A549 (cell line): ENCODE measurements at regions not wholly inside any gene's neighbourhood (a gene's known extent, or its start where the extent isn't known, plus 50 kb on each side); places are given as distances from the start of the nearest gene placed in this dataset.

ENCODE experiments used
- ATAC-seq, 2 experiments: fragments of 200-7000 bp in 1 of 2; fragments of >200 bp in 1 of 2; cut with Nextera tagmentation in 1 of 2; cut with Tn5 transposase in 1 of 2; 3 replicates each; pipeline versions ENCODE4 v1.8.0 to v1.9.1; 2018 to 2020; ENCODE audit warnings: mild to moderate bottlenecking in 1 of 2, moderate library complexity in 1 of 2
- CTCF ChIA-PET: fragments of 300-600 bp; sonication (Branson Sonifier 250); formaldehyde crosslinking; extraction: SDS; loops from one replicate; lab custom pipeline; 2021; ENCODE audit warnings: antibody characterized with exemption, inconsistent platforms; lab: Yijun Ruan, JAX
- POLR2A ChIA-PET: fragments of 350-600 bp; formaldehyde crosslinking; extraction: SDS; loops from one replicate; lab custom pipeline; 2021; ENCODE audit warnings: antibody characterized with exemption, inconsistent platforms; lab: Yijun Ruan, JAX
- DNase-seq, 2 experiments: peaks; one replicate each; pipeline versions ENCODE4 v3.0.0 to v3.0.0-alpha.2; 2011 to 2016; ENCODE audit warnings: low read depth in 1 of 2, low spot score in 1 of 2
- FAIRE-seq: peaks from 2 replicates; lab custom pipeline; 2011; peaks lifted over from hg19 to GRCh38; lab: Jason Lieb, UNC
- H3K27ac ChIP-seq, 2 experiments: fragments of >200 bp; sonication (Bioruptor Twin); formaldehyde crosslinking; 3 replicates each; pipeline ENCODE4 v1.5.1; 2016 to 2017
- H3K4me1 ChIP-seq: fragments of >200 bp; sonication (Bioruptor Twin); formaldehyde crosslinking; 3 replicates; pipeline ENCODE4 v1.6.1; 2016
- H3K4me2 ChIP-seq: fragments of >200 bp; sonication (Bioruptor Twin); formaldehyde crosslinking; 3 replicates; pipeline ENCODE4 v1.6.1; 2016
- H3K4me3 ChIP-seq: fragments of >200 bp; sonication (Bioruptor Twin); formaldehyde crosslinking; 3 replicates; pipeline ENCODE4 v1.5.1; 2016
- H3K9me3 ChIP-seq: fragments of >200 bp; sonication (Bioruptor Twin); formaldehyde crosslinking; 3 replicates; pipeline ENCODE4 v1.6.1; 2016
- CBX2 ChIP-seq: fragments of 200-600 bp; sonication (generic); IDR thresholded peaks from 2 replicates; pipeline ENCODE4 v1.6.1; 2016; ENCODE audit warnings: low read depth, mild to moderate bottlenecking, borderline replicate concordance
- CEBPB ChIP-seq, 2 experiments: fragments of >200 bp in 1 of 2; sonication (Bioruptor Twin) in 1 of 2; formaldehyde crosslinking in 1 of 2; IDR thresholded peaks; 2 replicates each; pipeline ENCODE4 v1.6.1; 2012 to 2016
- EHF ChIP-seq: fragments of 250-450 bp; sonication (Bioruptor Pico); IDR thresholded peaks from 2 replicates; pipeline ENCODE4 v1.5.0; 2020; ENCODE audit warnings: mild to moderate bottlenecking
- HDAC2 ChIP-seq: fragments of 200-600 bp; sonication (generic); IDR thresholded peaks from 2 replicates; pipeline ENCODE4 v1.6.1; 2016
- HOXB13 ChIP-seq: fragments of 250-450 bp; sonication (Bioruptor Pico); IDR thresholded peaks from 2 replicates; pipeline ENCODE4 v1.5.0; 2020; ENCODE audit warnings: low read depth, mild to moderate bottlenecking, moderate library complexity
- JUN ChIP-seq, 2 experiments: fragments of >200 bp; sonication (Bioruptor Twin); formaldehyde crosslinking; IDR thresholded peaks; 2 replicates in 1 of 2; 3 replicates in 1 of 2; pipeline ENCODE4 v1.6.1; 2016 to 2017
- KDM1A ChIP-seq: fragments of 200-600 bp; sonication (generic); IDR thresholded peaks from 2 replicates; pipeline ENCODE4 v1.6.1; 2016; ENCODE audit warnings: low read depth, mild to moderate bottlenecking
- KDM5A ChIP-seq: fragments of 200-600 bp; sonication (generic); IDR thresholded peaks from 2 replicates; pipeline ENCODE4 v1.6.1; 2016; ENCODE audit warnings: antibody characterized with exemption, mild to moderate bottlenecking
- MAZ ChIP-seq: fragments of 150-350 bp; IDR thresholded peaks from 2 replicates; pipeline ENCODE4 v1.6.1; 2014; ENCODE audit warnings: antibody characterized with exemption, low read depth, low read length, borderline replicate concordance
- NFE2L2 ChIP-seq: fragments of 150-350 bp; conservative IDR thresholded peaks from 2 replicates; pipeline ENCODE4 v1.6.1; 2014; ENCODE audit warnings: low read length
- NPAS2 ChIP-seq: fragments of 250-450 bp; sonication (Bioruptor Pico); IDR thresholded peaks from 2 replicates; pipeline ENCODE4 v1.8.0; 2022; ENCODE audit warnings: mild to moderate bottlenecking, moderate library complexity, borderline replicate concordance
- NR3C1 ChIP-seq: fragments of >200 bp; sonication (Bioruptor Twin); formaldehyde crosslinking; IDR thresholded peaks from 3 replicates; pipeline ENCODE4 v1.6.1; 2017
- RAD21 ChIP-seq, 2 experiments: fragments of >200 bp in 1 of 2; sonication (Bioruptor Twin) in 1 of 2; formaldehyde crosslinking in 1 of 2; IDR thresholded peaks in 1 of 2; conservative IDR thresholded peaks in 1 of 2; 2 replicates in 1 of 2; 3 replicates in 1 of 2; pipeline ENCODE4 v1.6.1; 2012 to 2018; ENCODE audit warnings: inconsistent platforms in 1 of 2
- RNF2 ChIP-seq: fragments of 200-600 bp; sonication (generic); IDR thresholded peaks from 2 replicates; pipeline ENCODE4 v1.6.1; 2016; ENCODE audit warnings: low read depth, mild to moderate bottlenecking, antibody characterized with exemption, moderate library complexity, borderline replicate concordance
- SMC3 ChIP-seq: fragments of >200 bp; sonication (Bioruptor Twin); formaldehyde crosslinking; IDR thresholded peaks from 3 replicates; pipeline ENCODE4 v1.6.1; 2018; ENCODE audit warnings: inconsistent platforms
- SREBF2 ChIP-seq: fragments of 450-650 bp; IDR thresholded peaks from 2 replicates; pipeline ENCODE4 v1.6.1; 2014; ENCODE audit warnings: mild to moderate bottlenecking, moderate library complexity
- TP53 ChIP-seq: fragments of 250-450 bp; sonication (Bioruptor Pico); IDR thresholded peaks from 2 replicates; pipeline ENCODE4 v1.5.0; 2021; ENCODE audit warnings: mild to moderate bottlenecking, moderate library complexity
- ZC3H11A ChIP-seq: fragments of 450-650 bp; IDR thresholded peaks from 2 replicates; pipeline ENCODE4 v1.6.1; 2014; ENCODE audit warnings: antibody characterized with exemption, mild to moderate bottlenecking
- ZNF302 ChIP-seq: fragments of 250-450 bp; sonication (Bioruptor Pico); IDR thresholded peaks from 2 replicates; pipeline ENCODE4 v1.9.0; 2021; ENCODE audit warnings: inconsistent platforms, mild to moderate bottlenecking, moderate library complexity
- ZSCAN20 ChIP-seq: fragments of 250-450 bp; sonication (Bioruptor Pico); IDR thresholded peaks from 2 replicates; pipeline ENCODE4 v1.8.0; 2022; ENCODE audit warnings: mild to moderate bottlenecking, moderate library complexity
- WGBS: methylation state at CpG from one replicate; pipeline ENCODE4 v1.1.6; 2017; ENCODE audit errors: missing lambda C conversion rate; 5-methylcytosine and 5-hydroxymethylcytosine counted together
- TF ChIP-seq, protein P1 (sequence below): fragments of 150-350 bp; IDR thresholded peaks from 2 replicates; pipeline ENCODE4 v1.6.1; 2014; ENCODE audit warnings: low read depth, mild to moderate bottlenecking, low read length
- TF ChIP-seq, protein P2 (sequence below): fragments of >200 bp; sonication (Bioruptor Twin); formaldehyde crosslinking; IDR thresholded peaks from 3 replicates; pipeline ENCODE4 v1.5.1; 2016
- TF ChIP-seq, protein P3 (sequence below): fragments of 200-600 bp; sonication (generic); IDR thresholded peaks from 2 replicates; pipeline ENCODE4 v1.6.1; 2016; ENCODE audit warnings: antibody characterized with exemption, mild to moderate bottlenecking, moderate library complexity
- TF ChIP-seq, protein P4 (sequence below): IDR thresholded peaks from 2 replicates; pipeline ENCODE4 v1.6.1; 2012

DNA sequence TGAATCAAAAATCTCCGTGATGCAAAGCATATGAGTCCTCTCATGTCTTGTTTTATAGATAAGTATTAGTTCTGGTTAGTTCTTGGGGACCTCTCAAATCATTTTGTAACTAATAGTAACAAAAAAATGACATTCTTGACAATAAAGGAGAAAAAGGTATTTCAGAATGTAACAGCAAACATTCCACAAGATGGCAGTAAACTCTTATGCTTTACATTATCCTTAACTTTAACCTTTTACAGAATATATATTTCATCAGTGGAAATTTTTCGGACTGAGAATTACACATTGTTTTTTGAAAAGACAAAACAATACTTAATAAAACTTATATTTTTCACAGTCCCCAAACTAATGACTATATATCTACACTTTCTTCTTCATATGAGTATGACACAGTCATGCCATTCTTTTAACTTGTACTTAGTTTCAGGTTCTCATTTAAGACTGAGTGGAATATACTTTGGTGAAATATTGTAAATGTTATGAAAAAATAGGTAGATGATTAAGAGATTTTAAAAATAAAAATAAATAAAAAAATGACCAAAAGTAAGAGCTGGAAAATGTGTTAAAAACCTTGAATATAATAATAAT, 142.9 kb upstream of the NXPH2 start (continued):
- TF ChIP-seq, protein P1, sequence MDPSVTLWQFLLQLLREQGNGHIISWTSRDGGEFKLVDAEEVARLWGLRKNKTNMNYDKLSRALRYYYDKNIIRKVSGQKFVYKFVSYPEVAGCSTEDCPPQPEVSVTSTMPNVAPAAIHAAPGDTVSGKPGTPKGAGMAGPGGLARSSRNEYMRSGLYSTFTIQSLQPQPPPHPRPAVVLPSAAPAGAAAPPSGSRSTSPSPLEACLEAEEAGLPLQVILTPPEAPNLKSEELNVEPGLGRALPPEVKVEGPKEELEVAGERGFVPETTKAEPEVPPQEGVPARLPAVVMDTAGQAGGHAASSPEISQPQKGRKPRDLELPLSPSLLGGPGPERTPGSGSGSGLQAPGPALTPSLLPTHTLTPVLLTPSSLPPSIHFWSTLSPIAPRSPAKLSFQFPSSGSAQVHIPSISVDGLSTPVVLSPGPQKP, result no peak
- TF ChIP-seq RAD21 (conservative IDR thresholded peaks at IDR 0.05 in 1 of 2, IDR thresholded peaks at IDR 0.05 in 1 of 2), result peak; percentile 62 to 65
- TF ChIP-seq HDAC2, result no peak
- TF ChIP-seq, protein P2, sequence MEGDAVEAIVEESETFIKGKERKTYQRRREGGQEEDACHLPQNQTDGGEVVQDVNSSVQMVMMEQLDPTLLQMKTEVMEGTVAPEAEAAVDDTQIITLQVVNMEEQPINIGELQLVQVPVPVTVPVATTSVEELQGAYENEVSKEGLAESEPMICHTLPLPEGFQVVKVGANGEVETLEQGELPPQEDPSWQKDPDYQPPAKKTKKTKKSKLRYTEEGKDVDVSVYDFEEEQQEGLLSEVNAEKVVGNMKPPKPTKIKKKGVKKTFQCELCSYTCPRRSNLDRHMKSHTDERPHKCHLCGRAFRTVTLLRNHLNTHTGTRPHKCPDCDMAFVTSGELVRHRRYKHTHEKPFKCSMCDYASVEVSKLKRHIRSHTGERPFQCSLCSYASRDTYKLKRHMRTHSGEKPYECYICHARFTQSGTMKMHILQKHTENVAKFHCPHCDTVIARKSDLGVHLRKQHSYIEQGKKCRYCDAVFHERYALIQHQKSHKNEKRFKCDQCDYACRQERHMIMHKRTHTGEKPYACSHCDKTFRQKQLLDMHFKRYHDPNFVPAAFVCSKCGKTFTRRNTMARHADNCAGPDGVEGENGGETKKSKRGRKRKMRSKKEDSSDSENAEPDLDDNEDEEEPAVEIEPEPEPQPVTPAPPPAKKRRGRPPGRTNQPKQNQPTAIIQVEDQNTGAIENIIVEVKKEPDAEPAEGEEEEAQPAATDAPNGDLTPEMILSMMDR, result peak; percentile 39
- TF ChIP-seq ZNF302, result no peak
- no peak for TF ChIP-seq SREBF2
- no peak for TF ChIP-seq HOXB13
- no peak for TF ChIP-seq ZSCAN20 (CRISPR knock-in tag)
- peak; percentile 36; the same call in 2 of the 3 replicates for TF ChIP-seq SMC3

DNA sequence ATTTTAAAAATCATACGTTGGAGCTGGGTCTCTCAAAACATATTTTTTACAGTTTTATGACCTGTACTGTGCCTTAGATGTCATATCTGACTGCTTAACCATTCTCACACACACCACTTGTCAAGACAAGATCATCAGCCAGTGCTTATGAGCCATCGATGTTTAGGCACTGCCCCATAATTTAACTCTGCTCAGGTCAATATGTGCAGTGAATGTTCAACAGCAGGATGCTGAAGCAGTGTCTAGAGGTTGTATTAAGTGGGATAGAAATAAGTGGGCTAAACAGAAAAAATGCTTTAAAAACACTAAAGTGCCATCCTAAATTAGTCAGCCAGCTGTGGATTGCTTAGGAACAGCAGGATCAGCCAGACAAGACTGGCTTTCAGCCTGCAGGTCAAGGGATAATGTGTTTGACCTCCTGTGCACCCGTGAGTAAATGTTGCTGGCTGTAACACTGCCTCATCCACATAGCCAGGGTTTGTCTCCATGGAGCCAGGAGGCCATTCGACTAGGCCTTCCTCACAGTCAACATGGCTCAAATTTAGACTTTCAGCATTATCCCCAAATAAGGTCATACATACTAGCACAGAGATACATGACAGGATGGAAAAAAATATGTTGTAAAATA, 139.0 kb upstream of the NXPH2 start:
- CTCF ChIA-PET, result no interaction called here
- ATAC-seq, result no peak; a peak in 1 of 6 replicates
- WGBS, result 6% methylated on average over 4 of the region's 4 CpGs

More for the DNA sequence above, 139.0 kb upstream of the NXPH2 start:
- POLR2A ChIA-PET, result no interaction called here
- no peaks in the 10 kb centered on the region for H3K9me3 ChIP-seq
- no peaks in the 10 kb centered on the region for H3K4me1 ChIP-seq
- no peak for FAIRE-seq
- H3K27ac ChIP-seq, result no peak overlapping the region
- no peak overlapping the region for H3K4me3 ChIP-seq
- H3K4me2 ChIP-seq, result no peak overlapping the region
- no peak for DNase-seq
- no peak for TF ChIP-seq MAZ
- no peak for TF ChIP-seq CEBPB (IDR thresholded peaks at IDR 0.05)
- TF ChIP-seq SMC3, result no peak
- TF ChIP-seq NFE2L2, result no peak
- no peak for TF ChIP-seq NR3C1
- no peak for TF ChIP-seq TP53 (CRISPR knock-in tag)
- TF ChIP-seq EHF (CRISPR knock-in tag), result no peak
- TF ChIP-seq ZC3H11A, result no peak
- no peak for TF ChIP-seq NPAS2 (CRISPR knock-in tag)
- TF ChIP-seq CBX2, result no peak
- no peak for TF ChIP-seq KDM1A
- TF ChIP-seq, protein P2, result no peak
- no peak for TF ChIP-seq ZNF302
- TF ChIP-seq JUN (IDR thresholded peaks at IDR 0.05), result no peak
- no peak for TF ChIP-seq SREBF2
- TF ChIP-seq, protein P3, sequence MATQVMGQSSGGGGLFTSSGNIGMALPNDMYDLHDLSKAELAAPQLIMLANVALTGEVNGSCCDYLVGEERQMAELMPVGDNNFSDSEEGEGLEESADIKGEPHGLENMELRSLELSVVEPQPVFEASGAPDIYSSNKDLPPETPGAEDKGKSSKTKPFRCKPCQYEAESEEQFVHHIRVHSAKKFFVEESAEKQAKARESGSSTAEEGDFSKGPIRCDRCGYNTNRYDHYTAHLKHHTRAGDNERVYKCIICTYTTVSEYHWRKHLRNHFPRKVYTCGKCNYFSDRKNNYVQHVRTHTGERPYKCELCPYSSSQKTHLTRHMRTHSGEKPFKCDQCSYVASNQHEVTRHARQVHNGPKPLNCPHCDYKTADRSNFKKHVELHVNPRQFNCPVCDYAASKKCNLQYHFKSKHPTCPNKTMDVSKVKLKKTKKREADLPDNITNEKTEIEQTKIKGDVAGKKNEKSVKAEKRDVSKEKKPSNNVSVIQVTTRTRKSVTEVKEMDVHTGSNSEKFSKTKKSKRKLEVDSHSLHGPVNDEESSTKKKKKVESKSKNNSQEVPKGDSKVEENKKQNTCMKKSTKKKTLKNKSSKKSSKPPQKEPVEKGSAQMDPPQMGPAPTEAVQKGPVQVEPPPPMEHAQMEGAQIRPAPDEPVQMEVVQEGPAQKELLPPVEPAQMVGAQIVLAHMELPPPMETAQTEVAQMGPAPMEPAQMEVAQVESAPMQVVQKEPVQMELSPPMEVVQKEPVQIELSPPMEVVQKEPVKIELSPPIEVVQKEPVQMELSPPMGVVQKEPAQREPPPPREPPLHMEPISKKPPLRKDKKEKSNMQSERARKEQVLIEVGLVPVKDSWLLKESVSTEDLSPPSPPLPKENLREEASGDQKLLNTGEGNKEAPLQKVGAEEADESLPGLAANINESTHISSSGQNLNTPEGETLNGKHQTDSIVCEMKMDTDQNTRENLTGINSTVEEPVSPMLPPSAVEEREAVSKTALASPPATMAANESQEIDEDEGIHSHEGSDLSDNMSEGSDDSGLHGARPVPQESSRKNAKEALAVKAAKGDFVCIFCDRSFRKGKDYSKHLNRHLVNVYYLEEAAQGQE, result no peak
- TF ChIP-seq, protein P4, sequence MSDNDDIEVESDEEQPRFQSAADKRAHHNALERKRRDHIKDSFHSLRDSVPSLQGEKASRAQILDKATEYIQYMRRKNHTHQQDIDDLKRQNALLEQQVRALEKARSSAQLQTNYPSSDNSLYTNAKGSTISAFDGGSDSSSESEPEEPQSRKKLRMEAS, result no peak
- TF ChIP-seq KDM5A, result no peak
- TF ChIP-seq HOXB13, result no peak
- no peak for TF ChIP-seq RNF2
